ENCODE measurements at regions not wholly inside any gene's neighbourhood (a gene's known extent, or its start where the extent isn't known, plus 50 kb on each side); places are given as distances from the start of the nearest gene placed in this dataset.
A peak's percentile ranks its signal among the peaks of the same experiment; 100 is the strongest.

DNA sequence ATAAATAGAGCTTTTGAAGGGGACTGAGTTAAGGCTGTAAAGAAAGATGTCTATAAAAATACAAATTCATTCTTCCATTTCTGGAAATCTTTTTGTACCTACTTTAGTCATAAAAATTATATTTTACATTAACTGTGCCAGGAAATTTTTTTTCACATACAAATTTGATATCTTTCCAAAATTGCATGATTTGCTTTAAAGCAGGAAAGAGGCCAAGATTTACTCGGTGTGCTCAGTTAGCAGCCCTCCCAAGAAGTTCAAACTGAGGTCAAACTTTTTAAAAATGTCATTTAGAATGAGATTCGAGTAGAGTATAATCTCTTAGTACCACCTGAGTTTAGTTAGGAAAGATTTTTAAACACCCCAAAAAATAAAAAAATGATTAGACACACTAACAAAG is 173.2 kb upstream of the GRIP1 start:
- no peak for DNase-seq

DNA sequence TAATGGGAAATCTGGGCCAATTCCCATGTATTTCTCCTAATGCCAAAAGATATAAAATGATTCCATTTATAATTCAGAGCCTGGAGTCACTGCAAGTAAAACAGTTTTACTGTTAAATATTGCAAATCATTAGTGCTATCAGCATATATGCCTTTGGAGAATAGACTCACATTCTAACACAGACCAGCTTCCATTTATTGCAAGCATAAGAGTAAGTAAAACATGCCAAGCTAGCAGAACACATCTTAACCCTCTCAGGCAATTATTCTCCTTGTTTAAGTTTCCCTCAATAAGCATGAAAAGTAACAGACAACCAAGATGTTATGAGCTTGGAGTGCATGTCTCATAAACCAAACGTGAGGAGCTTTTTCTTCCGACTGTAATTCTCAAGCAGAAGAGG is 173.9 kb upstream of the GRIP1 start:
- DNase-seq: no peak

DNA sequence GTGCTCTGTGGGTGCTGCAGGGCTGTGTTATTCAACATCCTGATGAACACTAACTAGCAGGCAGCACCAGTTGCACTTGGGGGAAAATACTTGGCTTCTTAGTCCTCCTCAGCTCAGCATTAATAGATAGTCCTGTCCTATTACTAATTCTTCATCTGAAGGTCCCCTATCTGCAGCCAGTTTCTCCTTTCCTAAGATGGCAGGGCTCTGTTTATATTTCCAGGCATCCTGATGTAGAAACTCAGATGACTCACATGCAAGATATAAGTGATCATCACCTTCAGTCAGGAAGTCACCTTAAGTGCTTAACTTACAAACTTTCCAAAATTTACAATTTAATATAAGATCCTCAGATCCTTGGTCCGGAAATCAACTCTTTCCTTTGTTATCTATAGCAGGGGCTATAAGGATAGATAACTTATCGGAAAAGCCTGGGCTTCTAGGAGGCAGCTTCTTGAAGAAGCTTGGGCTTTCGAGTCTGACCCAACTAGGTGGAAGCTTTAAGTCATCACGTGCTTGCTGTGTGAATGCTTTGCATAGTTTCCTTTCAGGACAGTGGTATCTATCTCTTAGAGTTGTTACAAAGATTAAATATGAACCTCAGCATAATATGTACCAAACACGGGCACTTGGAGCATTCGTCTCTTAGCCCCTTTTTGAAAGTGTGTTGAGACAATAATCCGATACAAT is 181.0 kb upstream of the GRIP1 start:
- DNase-seq: no peak

DNA sequence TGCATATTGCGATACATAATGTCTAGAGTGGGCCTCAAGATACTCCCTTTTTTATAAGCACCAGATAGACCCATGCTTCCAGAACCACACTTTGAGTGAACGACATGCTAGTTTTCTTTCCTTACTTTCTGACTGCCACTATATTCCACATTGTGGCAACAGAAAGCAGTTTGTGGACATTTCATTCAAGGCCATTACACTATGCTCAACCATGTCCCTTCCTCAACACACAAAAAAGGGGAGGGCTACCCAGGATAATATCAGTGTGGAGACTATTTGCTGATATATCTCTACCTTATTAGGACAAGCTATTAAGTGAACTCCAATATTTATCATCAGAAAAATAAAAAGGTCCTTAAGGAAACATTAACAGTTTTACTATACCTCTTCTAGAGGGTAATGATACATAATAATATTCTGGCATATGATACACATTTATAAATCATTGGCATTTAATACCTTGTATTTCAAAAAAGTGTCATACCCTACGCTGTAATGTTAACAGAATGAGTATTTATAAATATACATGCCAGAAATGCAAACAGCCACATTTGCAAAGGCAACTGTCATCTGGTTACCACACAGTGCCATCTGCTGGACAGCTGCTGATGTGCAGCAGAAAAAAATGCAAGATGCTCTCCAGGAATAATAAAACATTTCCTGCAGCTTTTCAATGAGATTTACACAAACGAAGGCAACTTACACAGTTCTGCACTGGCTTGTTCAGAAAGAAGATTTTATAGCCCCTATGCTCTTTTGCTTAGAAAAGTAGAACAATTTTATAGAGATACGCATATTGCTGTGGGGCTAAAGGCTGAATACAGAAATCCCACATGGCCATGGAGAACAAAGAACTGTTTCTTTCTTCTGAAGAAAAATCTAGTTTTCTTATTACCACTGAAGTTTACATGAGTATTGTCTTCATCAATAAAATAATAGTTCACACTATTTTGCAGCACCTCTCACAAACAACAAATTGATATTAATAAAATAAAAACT is 182.2 kb upstream of the GRIP1 start:
- peak; percentile 68 for DNase-seq

DNA sequence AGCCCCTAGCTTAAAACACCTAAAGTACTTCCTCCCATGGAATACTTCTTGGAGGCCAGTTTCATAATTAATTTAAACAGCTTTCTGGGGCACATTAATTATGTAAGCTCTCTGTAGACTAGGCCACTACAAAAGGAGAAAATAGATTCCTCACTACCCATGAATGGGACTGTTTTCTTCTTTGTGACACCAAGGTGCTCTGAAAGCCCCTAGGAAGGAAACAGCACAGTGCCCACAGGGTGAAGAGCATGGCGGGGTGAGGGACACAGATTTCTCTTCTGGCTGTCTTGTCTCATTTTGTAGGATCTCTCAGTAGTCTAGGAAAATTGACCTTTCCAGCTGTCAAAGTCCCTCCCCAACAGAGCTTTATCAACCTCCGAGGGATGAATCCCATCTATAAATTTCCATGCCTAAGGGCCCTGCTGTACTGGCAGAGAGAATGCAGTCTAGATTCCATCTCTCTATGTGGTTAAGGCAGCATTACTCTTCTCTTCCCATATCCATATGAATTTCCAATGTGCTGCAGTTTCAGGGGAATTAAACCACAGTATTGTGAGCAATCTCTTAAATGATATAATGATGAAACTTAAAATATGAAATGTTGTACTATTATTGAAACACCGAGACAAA is 183.6 kb upstream of the GRIP1 start:
- DNase-seq: no peak

DNA sequence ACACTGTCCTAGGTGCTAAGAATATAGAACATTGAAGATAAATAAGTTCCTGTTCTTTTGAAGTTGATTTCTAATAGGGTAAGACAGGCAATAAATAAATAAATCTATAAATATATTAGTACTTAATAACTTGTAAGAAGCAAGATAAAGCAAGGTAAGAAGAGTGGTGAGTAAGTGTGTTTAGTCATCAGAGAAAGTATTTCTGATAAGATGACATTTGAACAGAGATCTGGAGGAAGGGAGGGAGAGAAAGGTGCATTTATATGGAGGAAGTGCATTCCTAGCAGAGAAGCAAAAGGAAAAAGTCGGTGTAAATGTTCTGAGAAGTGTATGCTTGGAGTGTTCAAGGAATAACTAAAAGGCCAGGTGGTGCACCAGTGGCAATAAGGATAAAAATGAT is 184.4 kb upstream of the GRIP1 start:
- no peak for DNase-seq

DNA sequence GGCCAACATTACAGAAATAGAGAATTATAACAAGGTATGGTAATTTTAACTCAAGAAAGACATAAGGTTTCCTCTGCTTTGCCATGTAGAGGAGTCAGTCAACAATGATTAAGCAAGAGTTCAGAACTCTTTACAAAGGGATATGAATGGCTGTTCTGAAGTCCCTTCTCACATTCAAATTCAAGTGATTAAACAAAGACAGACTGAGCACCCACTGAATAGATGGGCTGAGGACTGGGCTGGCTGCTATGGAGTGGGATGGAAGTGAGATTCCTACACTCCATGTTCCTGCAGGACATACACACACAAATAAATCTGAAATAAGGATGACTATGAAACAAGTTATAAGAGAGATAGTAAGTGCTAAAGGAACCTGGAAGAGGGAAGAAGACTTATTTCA is 199.0 kb upstream of the GRIP1 start:
- no peak for DNase-seq

DNA sequence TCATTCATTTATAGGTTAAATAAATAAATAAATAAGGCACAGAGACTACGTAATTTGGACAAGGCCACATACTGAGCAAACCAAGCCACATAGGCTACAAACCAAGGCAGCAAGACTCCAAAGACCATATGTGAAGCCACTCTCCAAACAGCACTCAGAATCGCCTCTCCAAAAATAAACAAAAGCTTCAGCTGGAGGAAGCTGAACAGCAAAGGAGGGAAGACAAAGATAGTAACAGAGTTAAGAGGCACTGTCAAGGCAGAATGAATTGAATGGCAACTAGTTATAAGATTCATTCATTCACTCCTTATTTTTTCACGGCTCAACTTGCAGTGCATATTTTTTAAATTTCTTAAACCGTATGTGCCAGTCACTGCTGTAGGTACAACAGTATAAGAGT is 200.5 kb upstream of the GRIP1 start:
- no peak for DNase-seq

DNA sequence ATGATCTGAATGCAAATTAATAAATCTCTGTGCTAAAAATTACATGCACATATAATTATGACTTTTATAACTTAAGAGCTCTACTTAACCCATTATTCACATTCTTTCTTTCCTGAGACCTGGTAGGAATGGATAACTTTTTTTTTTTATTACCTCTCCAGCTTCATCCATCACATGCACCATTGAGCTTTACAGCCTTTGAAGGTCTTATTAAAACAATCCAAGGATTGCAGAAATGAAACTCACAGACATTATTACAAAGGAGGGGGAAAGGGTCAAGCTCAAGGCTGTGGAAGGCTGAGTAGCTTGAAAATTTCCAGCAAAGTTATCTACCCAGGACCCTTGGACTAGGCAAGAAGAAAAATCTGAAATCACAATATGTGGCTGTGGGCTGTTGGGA is 202.5 kb upstream of the GRIP1 start:
- DNase-seq: no peak

DNA sequence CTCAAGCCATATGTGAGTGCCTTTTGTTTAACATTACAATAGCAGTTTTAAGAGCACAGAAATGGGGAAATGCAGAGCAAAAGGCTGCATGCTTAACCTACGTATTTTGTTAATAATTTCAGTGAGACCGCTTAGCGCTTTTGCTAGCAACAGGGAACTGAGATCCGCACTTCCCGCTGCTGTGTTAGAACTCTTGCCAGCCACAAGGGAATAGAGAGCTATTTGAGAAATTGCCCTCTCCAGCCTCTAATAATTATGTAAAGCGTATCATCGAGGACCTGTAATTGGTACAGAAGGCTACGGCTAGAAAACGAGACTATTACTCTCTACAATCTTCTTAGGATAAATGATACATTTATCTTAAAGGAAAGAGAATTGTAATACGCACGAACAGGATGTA is 205.2 kb upstream of the GRIP1 start:
- DNase-seq: no peak

DNA sequence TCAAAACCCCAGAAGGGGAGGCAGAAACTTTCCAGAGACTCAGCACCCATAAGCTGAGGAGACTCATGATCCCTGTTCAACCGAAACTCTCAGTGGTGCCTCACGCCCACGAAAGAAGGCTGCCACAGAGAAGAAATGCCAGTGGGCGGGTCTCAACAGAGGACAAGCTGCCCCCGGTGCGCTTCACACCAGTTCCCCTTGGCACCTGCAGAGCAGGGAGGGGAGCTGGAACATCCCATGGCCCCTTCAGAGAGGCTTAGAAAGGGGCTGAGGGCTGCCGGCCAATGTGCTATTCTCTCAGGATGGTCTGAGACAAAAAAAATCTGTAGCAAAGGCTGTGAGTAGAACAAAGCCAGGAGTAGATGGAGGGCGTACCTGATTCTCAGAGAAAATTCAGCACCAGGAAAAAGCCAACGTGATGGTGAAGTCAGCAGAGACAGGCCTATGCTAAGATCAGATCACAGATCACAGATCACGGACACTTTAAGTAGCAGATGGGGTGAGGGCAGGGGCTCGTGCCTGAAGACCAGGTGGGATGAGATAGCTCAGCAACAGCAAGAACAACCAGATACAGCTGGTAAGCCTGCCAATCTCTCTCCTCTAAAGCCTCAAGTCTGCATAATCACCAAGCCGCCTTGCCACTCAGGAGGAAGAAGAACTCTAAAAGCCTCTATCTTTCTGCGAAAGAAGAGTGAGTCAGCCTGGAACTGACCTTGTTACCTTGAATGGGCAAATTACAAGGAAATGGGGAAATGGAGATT is 206.4 kb upstream of the GRIP1 start:
- no peak for DNase-seq

DNA sequence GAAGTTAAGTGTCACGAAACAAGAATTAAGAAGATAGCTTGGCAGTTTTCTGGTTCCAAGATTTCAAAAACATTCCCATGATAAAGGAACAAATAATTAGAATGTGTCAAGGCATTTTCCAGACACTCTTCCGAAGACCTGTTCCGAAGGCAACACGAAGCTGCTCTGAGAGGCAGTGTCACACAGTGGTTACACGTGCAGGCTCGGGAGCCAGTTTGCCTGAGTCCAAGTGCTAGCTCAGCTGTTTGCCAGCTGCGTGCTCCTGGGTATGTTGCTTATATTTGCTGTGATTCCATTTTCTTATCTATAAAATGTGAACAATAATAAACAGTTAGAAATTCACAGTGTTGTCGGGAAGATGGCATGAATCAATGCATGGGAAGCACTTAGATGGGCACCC is 217.9 kb upstream of the GRIP1 start:
- no peak for DNase-seq

DNA sequence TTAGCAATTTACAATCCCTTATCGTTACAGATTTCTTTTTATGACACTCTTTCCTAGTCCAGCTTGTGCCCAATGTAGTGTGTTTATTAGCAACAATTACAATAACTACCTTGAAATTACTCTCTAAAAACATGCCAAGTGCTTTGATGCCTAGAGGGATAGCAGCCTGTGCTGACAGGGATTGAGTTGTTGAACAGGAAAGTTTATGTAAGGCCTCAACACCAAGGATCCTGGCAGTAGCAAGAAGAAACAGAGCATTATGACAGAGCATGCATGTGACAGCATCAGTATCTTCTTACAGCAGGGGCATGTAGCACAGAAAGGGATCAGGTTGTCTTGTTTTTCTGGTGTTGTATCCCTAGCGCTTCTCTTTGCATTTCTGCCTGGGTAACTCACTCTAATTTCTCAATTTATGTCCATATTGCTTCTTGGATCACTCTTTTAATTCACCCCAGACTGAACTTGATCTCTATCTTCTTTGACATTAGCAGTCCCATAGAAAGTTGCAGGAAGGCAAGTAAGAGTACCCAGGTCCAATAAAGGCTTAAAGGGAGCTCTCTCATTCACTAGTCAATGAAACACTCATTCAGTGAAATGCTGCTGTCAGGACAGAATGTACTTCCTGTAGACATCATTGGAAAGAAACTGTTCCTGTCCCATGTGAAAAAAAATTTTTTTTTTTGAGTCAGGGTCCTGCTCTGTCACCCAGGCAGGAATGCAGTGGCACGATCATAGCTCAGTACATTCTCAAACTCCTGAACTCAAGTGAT is 220.0 kb upstream of the GRIP1 start:
- DNase-seq: peak; percentile 33

DNA sequence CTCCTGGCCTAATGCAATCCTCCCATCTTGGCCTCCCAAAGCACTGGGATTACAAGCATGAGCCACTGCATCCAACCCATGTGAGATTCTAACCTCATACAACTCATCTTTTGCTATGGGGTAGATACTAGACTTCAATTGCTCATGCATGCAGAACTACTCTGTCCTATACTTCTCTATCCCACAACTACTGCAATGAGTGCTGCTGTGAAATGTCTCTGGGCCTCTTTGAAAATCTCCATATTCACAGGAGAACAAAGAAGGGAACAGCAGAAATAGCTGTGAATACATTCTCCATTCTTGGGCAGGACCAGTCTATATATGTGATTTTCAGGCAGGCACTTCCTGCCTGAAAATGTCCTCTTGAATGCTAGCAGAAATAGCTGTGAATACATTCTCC is 220.7 kb upstream of the GRIP1 start:
- no peak for DNase-seq

DNA sequence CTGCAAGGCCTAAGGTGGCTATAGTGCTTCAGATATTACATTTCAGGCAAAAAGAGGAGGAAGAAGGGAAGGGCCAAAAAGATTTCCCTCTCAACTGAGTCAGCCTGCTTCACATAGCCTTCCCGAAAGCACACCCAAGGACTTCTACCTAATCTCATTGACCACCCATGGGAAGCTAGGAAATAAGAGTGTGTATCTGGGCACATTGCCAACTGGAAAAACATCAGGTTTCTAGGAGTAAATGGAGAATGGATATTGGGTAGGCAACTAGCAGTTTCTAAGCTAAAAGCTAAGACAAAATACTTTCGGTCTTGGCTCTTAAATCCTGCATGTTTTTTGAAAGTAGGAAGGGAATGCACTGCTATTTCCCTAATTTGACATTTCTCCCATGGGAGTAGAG is 221.7 kb upstream of the GRIP1 start:
- DNase-seq: peak; percentile 7

DNA sequence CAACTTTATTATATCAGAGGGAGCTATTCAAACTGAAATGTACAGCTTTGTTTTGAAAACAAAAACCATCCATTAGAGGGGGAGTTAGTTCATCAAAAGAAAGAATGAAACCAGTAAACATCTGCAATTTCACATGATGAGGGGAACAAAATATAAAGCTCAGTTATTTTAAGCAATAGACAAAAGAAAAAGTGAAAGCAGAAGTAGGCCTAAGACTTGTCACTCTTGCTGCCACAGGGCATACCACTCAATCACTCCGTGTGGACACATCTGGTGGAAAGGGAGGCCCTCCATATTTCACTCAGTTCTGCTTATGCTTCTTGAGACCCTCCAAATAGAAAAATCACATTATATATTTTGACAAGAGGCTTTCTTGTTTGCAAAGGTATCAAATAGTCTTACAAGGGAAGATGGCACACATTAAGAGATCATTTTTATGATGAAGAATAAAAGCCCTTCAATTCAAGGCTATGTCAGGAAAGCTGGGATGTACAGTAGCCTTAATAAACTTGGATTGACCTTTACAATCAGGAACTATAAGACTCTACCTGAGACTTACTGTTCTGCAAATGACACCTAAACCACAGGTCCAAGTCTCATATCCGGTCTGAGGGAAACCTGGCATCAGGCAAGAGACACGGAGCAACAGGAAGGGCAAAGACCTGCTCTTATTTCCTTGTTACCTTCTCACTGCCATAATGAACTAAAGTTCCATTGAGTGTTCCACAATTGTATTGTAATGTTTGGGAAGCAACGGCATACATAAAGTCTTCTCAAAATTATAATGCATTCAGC is 222.5 kb upstream of the GRIP1 start:
- DNase-seq: no peak

DNA sequence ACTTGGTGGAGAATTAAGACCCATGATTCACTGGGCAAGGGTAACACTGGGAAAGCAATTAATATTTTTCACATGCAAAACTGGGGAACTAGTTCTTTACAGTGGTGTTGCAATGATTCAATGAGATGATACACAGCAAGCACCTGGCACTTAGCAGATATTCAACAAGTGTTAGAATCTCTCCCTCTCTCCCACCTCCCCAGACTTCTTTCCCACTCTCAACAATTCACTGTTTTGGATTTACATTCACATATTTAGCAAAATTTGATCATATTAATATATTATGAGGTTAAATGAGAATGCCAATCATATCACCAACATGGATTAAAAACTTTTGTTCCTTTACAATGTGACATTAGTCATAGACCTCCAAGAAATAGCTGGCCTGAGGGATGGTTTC is 223.1 kb upstream of the GRIP1 start:
- DNase-seq: no peak

DNA sequence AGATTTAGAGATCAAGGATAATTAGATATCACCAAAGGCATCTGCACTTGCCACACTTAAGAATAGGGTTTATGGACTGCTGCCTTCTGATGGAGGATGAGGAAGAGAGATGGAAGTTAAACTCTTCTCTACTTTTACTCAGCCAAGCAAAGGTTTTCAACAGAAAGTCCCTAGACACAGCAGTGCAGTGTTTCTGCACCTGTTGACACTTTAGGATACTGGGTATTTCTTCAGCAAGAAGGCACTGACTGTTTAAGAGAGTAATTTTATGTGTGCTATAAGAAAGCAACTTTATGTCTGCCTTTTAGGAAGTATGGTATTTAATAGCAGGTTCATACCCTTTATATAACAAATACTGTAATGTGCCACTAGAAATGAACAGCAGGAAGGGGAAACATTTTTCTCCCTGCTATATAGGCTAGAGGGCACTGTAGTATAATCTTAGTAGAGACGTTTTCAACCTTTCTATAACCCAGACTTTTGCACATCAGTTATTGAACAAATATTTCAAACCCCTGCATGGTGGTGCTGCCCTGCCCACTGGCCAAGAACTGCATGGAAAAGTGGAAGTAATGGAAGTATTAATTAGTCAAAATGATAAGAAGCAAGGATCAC is 225.0 kb upstream of the GRIP1 start:
- no peak for DNase-seq

DNA sequence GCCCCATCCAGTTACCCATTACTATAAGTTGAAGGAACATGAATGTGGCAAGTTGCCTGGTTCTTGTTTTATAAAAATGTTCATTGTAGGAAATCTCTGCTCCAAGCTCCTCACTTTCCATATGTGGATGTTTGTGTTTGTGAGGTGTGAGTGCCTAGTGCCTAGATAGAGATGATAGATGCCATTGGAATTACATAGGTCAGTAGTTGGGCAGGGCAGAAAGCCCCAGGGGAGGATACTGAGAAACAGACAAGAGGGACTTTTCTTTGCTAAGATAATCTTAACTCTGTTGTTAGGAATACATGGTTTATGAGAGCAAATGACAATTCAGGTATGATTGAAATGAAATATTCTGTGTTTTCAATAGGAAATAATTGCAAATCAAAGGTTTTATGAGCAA is 226.3 kb upstream of the GRIP1 start:
- DNase-seq: no peak

DNA sequence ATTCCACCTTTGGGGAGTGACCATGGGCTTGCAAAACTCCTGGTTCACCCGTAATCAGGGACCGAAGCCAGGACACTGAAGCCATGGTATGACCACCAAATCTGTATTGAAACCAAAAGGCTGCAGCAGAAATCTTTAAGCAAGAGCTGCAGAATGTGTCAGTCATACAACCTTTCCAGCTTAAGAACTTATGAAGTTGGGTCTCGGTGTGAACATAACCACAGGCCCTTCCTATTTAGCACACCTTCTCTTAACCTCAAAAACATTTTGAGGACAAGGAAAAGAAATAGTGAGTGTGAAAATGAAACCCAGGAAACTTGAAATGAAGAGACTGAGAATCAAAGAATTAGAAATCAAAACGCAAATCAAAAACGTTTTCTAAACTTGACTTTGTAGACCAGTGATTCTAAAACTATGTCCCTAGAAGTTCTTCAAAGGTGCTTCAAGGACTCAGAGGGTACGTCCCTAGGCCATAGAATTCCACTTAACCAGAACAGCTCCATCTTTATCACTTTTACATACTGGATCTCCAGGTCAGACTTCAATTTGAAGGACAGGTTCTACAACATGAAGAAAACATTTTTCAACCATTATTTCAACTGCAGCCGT is 231.6 kb upstream of the GRIP1 start:
- no peak for DNase-seq

All from renal pelvis (tissue), 1 donor.